SK-N-SH (cell line): ENCODE measurements at regions not wholly inside any gene's neighbourhood (a gene's known extent, or its start where the extent isn't known, plus 50 kb on each side); places are given as distances from the start of the nearest gene placed in this dataset.

ENCODE experiments used
- CTCF ChIA-PET: fragments of 300-600, 350-600 bp; formaldehyde crosslinking; extraction: SDS; loops from one replicate; lab custom pipeline; 2021; lab: Yijun Ruan, JAX
- POLR2A ChIA-PET: fragments of 350-600 bp; sonication (Branson Sonifier 250); formaldehyde crosslinking; extraction: SDS; loops from one replicate; lab custom pipeline; 2020; ENCODE audit warnings: antibody characterized with exemption, inconsistent platforms; lab: Yijun Ruan, JAX
- DNase-seq: peaks from one replicate; pipeline ENCODE4 v3.0.0; 2012
- H2AFZ ChIP-seq: fragments of 200-600 bp; sonication (generic); 2 replicates; pipeline ENCODE4 v1.8.1; 2016; ENCODE audit warnings: antibody characterized with exemption, mild to moderate bottlenecking, low read depth
- H3F3A ChIP-seq: fragments of 200-600 bp; sonication (generic); replicated peaks from 2 replicates; pipeline ENCODE3; 2016; ENCODE audit warnings: antibody characterized with exemption, mild to moderate bottlenecking; ENCODE audit not compliant: insufficient read depth
- H3K27ac ChIP-seq, 2 experiments: fragments of 200-500 bp in 1 of 2; fragments of 200-600 bp in 1 of 2; sonication (Bioruptor generic) in 1 of 2; sonication (generic), shearing (Covaris generic) in 1 of 2; 2 replicates each; pipeline versions ENCODE4 v1.5.1 to v1.6.1; 2014 to 2016; ENCODE audit warnings: low read depth in 2 of 2, inconsistent platforms in 1 of 2, low read length in 1 of 2, mild to moderate bottlenecking in 1 of 2, mixed read lengths in 1 of 2
- H3K27me3 ChIP-seq: fragments of 200-600 bp; sonication (generic), shearing (Covaris generic); 2 replicates; pipeline ENCODE4 v1.6.1; 2016; ENCODE audit warnings: mixed run types; ENCODE audit not compliant: insufficient read depth
- H3K36me3 ChIP-seq, 2 experiments: fragments of 200-500 bp in 1 of 2; fragments of 200-600 bp in 1 of 2; sonication (Bioruptor generic) in 1 of 2; sonication (generic) in 1 of 2; replicated peaks in 1 of 2; 2 replicates each; pipeline versions ENCODE3 to v1.5.1; 2014 to 2016; ENCODE audit warnings: low read length in 1 of 2, mild to moderate bottlenecking in 1 of 2; ENCODE audit not compliant: insufficient read depth in 2 of 2, control insufficient read depth in 1 of 2
- H3K4me1 ChIP-seq, 2 experiments: fragments of 200-500 bp in 1 of 2; fragments of 200-600 bp in 1 of 2; sonication (Bioruptor generic) in 1 of 2; sonication (generic), shearing (Covaris generic) in 1 of 2; 2 replicates each; pipeline versions ENCODE4 v1.5.1 to v1.6.1; 2014 to 2016; ENCODE audit warnings: low read depth in 1 of 2, low read length in 1 of 2, mixed run types in 1 of 2; ENCODE audit not compliant: insufficient read depth in 2 of 2, control insufficient read depth in 1 of 2
- H3K4me2 ChIP-seq: fragments of 200-600 bp; sonication (generic), shearing (Covaris generic); 2 replicates; pipeline ENCODE4 v1.6.1; 2017; ENCODE audit warnings: mixed run types
- H3K4me3 ChIP-seq, 2 experiments: fragments of 200-500 bp in 1 of 2; fragments of 200-600 bp in 1 of 2; sonication (Bioruptor generic) in 1 of 2; sonication (generic), shearing (Covaris generic) in 1 of 2; 2 replicates each; pipeline versions ENCODE4 v1.5.1 to v1.8.1; 2014 to 2016; ENCODE audit warnings: low read depth in 2 of 2, inconsistent platforms in 1 of 2, low read length in 1 of 2, mild to moderate bottlenecking in 1 of 2, mixed read lengths in 1 of 2, moderate library complexity in 1 of 2
- H3K79me2 ChIP-seq: fragments of 200-600 bp; sonication (generic); 2 replicates; pipeline ENCODE4 v1.8.1; 2017; ENCODE audit warnings: mild to moderate bottlenecking; ENCODE audit not compliant: insufficient read depth
- H3K9ac ChIP-seq: fragments of 200-600 bp; sonication (generic); 2 replicates; pipeline ENCODE4 v1.6.1; 2017; ENCODE audit warnings: mixed run types
- H3K9me2 ChIP-seq: fragments of 200-600 bp; sonication (generic); 2 replicates; pipeline ENCODE4 v1.6.1; 2017; ENCODE audit warnings: mixed run types
- H3K9me3 ChIP-seq: fragments of 200-600 bp; sonication (generic); 2 replicates; pipeline ENCODE4 v1.6.1; 2017; ENCODE audit warnings: mixed run types, mild to moderate bottlenecking, moderate library complexity
- H4K20me1 ChIP-seq: fragments of 200-600 bp; sonication (generic); 2 replicates; pipeline ENCODE4 v1.6.1; 2017; ENCODE audit warnings: mild to moderate bottlenecking, mixed run types; ENCODE audit not compliant: insufficient read depth
- ELF1 ChIP-seq: IDR thresholded peaks from 2 replicates; pipeline ENCODE4 v1.4.0; 2012
- EP300 ChIP-seq, 2 experiments: IDR thresholded peaks; 2 replicates each; pipeline versions ENCODE4 v1.4.0 to v1.6.1; 2012; ENCODE audit warnings: borderline replicate concordance in 1 of 2, low read depth in 1 of 2, low read length in 1 of 2
- EZH2phosphoT487 ChIP-seq: fragments of 200-600 bp; sonication (generic); IDR thresholded peaks from 2 replicates; pipeline ENCODE4 v1.6.1; 2017; ENCODE audit warnings: low read depth, mixed run types, mild to moderate bottlenecking, antibody characterized with exemption, moderate library complexity, borderline replicate concordance
- FOSL2 ChIP-seq: IDR thresholded peaks from 2 replicates; pipeline ENCODE4 v1.4.0; 2012; ENCODE audit warnings: low read depth, mild to moderate bottlenecking, moderate library complexity, borderline replicate concordance
- FOXM1 ChIP-seq: IDR thresholded peaks from 2 replicates; pipeline ENCODE4 v1.4.0; 2012; ENCODE audit warnings: low read depth, mild to moderate bottlenecking
- GABPA ChIP-seq: IDR thresholded peaks from 2 replicates; pipeline ENCODE4 v1.4.0; 2012; ENCODE audit warnings: low read depth, mild to moderate bottlenecking
- GATA2 ChIP-seq: sonication (generic); formaldehyde crosslinking; IDR thresholded peaks from 2 replicates; pipeline ENCODE4 v1.5.0; 2020; ENCODE audit warnings: mild to moderate bottlenecking, missing genetic modification reagents
- MAX ChIP-seq: IDR thresholded peaks from 2 replicates; pipeline ENCODE4 v1.4.0; 2012; ENCODE audit warnings: low read depth
- MEF2A ChIP-seq: IDR thresholded peaks from 2 replicates; pipeline ENCODE4 v1.4.0; 2012; ENCODE audit warnings: low read depth, borderline replicate concordance
- NFIC ChIP-seq: IDR thresholded peaks from 2 replicates; pipeline ENCODE4 v1.4.0; 2012; ENCODE audit warnings: borderline replicate concordance
- REST ChIP-seq: IDR thresholded peaks from 2 replicates; pipeline ENCODE4 v1.6.1; 2012; ENCODE audit warnings: mild to moderate bottlenecking, low read depth, low read length, moderate library complexity
- RFX5 ChIP-seq: IDR thresholded peaks from 2 replicates; pipeline ENCODE4 v1.6.1; 2012; ENCODE audit warnings: mild to moderate bottlenecking, improper control_type of control experiment, low read length
- SMC3 ChIP-seq: IDR thresholded peaks from 2 replicates; pipeline ENCODE4 v1.6.1; 2012; ENCODE audit warnings: low read depth, low read length, improper control_type of control experiment
- TEAD4 ChIP-seq: IDR thresholded peaks from 2 replicates; pipeline ENCODE4 v1.4.0; 2012; ENCODE audit warnings: mild to moderate bottlenecking, borderline replicate concordance; ENCODE audit not compliant: insufficient read depth
- USF1 ChIP-seq: IDR thresholded peaks from 2 replicates; pipeline ENCODE4 v1.4.0; 2012; ENCODE audit warnings: low read depth, borderline replicate concordance
- YY1 ChIP-seq: IDR thresholded peaks from 2 replicates; pipeline ENCODE4 v1.4.0; 2012; ENCODE audit warnings: low read depth, mild to moderate bottlenecking

GRCh38 chr1:82154219-82154970 is 353.7 kb downstream of the ADGRL2 start (continued):
- no peak for TF ChIP-seq FOSL2
- no peak for TF ChIP-seq REST
- no peak for TF ChIP-seq ELF1
- no peak for TF ChIP-seq USF1
- TF ChIP-seq RFX5, result no peak

GRCh38 chr1:82153752-82154151 is 353.0 kb downstream of the ADGRL2 start:
- TF ChIP-seq USF1, result no peak
- no peak for TF ChIP-seq MAX
- no peak for TF ChIP-seq YY1
- no peak for TF ChIP-seq EZH2phosphoT487
- TF ChIP-seq GATA2 (CRISPR knock-in tag), result no peak
- no peak for TF ChIP-seq EP300 (IDR thresholded peaks at IDR 0.05; ENCODE audit: borderline replicate concordance in 1 of 2, low read depth in 1 of 2, low read length in 1 of 2)
- no peak for TF ChIP-seq SMC3
- TF ChIP-seq NFIC, result no peak
- no peak for TF ChIP-seq ELF1
- TF ChIP-seq TEAD4, result no peak
- TF ChIP-seq MEF2A, result no peak
- TF ChIP-seq FOXM1, result no peak
- no peak for TF ChIP-seq GABPA
- Histone ChIP-seq H3K9me3 (no peaks in the 10 kb centered on the region), H3K27ac (no peak overlapping the region), H3K4me3 (no peak overlapping the region), H3K79me2 (no peaks in the 10 kb centered on the region), H3K9me2 (no peaks in the 10 kb centered on the region), H3K36me3 (no peaks in the 10 kb centered on the region), H3K27me3 (no peaks in the 10 kb centered on the region), H3F3A (no peaks in the 10 kb centered on the region), H4K20me1 (no peaks in the 10 kb centered on the region), H3K9ac (no peak overlapping the region), H2AFZ (no peak overlapping the region), H3K4me2 (no peak overlapping the region), H3K4me1 (peaks cover 0 to 2% of the 10 kb centered on the region in 2 experiments; a peak in 2 of 4 replicates)
- ChIA-PET CTCF (no interaction called here), POLR2A (no interaction called here)
- DNase-seq, result no peak
